Transverse colon (tissue), 4 donors: ENCODE measurements at regions not wholly inside any gene's neighbourhood (a gene's known extent, or its start where the extent isn't known, plus 50 kb on each side); places are given as distances from the start of the nearest gene placed in this dataset.

Experiments used
- CTCF ChIP-seq, 5 experiments: fragments of 200-600 bp in 3 of 5; fragments of 450-650 bp in 2 of 5; sonication (generic) in 3 of 5; IDR thresholded peaks; 1 replicate in 2 of 5; 2 replicates in 3 of 5; pipeline ENCODE4 v1.5.1; 2016 to 2017; ENCODE audit warnings: antibody characterized with exemption in 5 of 5, inconsistent platforms in 3 of 5, mild to moderate bottlenecking in 2 of 5, moderate library complexity in 1 of 5
- EP300 ChIP-seq: sonication (generic); formaldehyde crosslinking; IDR thresholded peaks from one replicate; pipeline ENCODE4 v1.6.1; 2017; ENCODE audit warnings: antibody characterized with exemption, low read depth
- POLR2A ChIP-seq: fragments of 450-650 bp; IDR thresholded peaks from one replicate; pipeline ENCODE4 v1.6.1; 2016; ENCODE audit warnings: antibody characterized with exemption, mild to moderate bottlenecking, moderate library complexity
- POLR2AphosphoS5 ChIP-seq, 3 donors: sonication (generic); formaldehyde crosslinking; IDR thresholded peaks; one replicate each; pipeline ENCODE4 v1.6.1; 2016; ENCODE audit warnings: antibody characterized with exemption in 3 of 3

- no peak for TF ChIP-seq POLR2A
- no peak for TF ChIP-seq EP300
- no peak for TF ChIP-seq CTCF (IDR thresholded peaks at IDR 0.05)
- TF ChIP-seq POLR2AphosphoS5 (IDR thresholded peaks at IDR 0.05): peak in 1 of 3 donors; percentile 8
Measured at GRCh38 chr13:74062933-74063332, 71.3 kb downstream of the KLF12 start.
